B cell (primary cell): ENCODE measurements at regions not wholly inside any gene's neighbourhood (a gene's known extent, or its start where the extent isn't known, plus 50 kb on each side); places are given as distances from the start of the nearest gene placed in this dataset.

Experiments used
- ATAC-seq: fragments of 200-7000 bp; cut with Tn5 transposase; one replicate; pipeline ENCODE4 v1.10.0; 2021; ENCODE audit warnings: low read depth, mild to moderate bottlenecking, moderate number of reproducible peaks, moderate library complexity
- CTCF ChIA-PET: fragments of 350-600 bp; sonication (Branson Sonifier 250); formaldehyde crosslinking; loops from one replicate; lab custom pipeline; 2021; ENCODE audit warnings: antibody characterized with exemption, inconsistent platforms; lab: Charles Lee
- POLR2A ChIA-PET: fragments of 350-600 bp; sonication (Branson Sonifier 250); formaldehyde crosslinking; loops from one replicate; lab custom pipeline; 2021; ENCODE audit warnings: antibody characterized with exemption; lab: Charles Lee
- DNase-seq: peaks from one replicate; pipeline ENCODE4 v3.0.0; 2013
- H2AFZ ChIP-seq: 2 replicates; pipeline ENCODE4 v1.6.1; 2012; ENCODE audit warnings: mild to moderate bottlenecking, low read depth, low read length; ENCODE audit not compliant: insufficient read depth, poor library complexity, severe bottlenecking
- H3K27ac ChIP-seq, 2 donors: 1 replicate in 1 of 2; 2 replicates in 1 of 2; pipeline ENCODE4 v1.5.1; 2012 to 2013; ENCODE audit warnings: low read length in 2 of 2, mild to moderate bottlenecking in 2 of 2, moderate library complexity in 1 of 2
- H3K27me3 ChIP-seq, 4 experiments: fragments of 200-600 bp in 1 of 4; sonication (generic) in 1 of 4; replicated peaks in 1 of 4; 1 replicate in 2 of 4; 2 replicates in 2 of 4; pipeline versions ENCODE4 v1.6.1 to v1.7.0; 2013 to 2016; ENCODE audit warnings: low read length in 3 of 4, mild to moderate bottlenecking in 2 of 4, mixed read lengths in 1 of 4, moderate library complexity in 1 of 4; ENCODE audit not compliant: insufficient read depth in 4 of 4, control insufficient read depth in 3 of 4; ENCODE audit errors: control extremely low read depth in 1 of 4
- H3K36me3 ChIP-seq, 2 experiments: replicated peaks in 1 of 2; 1 replicate in 1 of 2; 2 replicates in 1 of 2; pipeline versions ENCODE4 v1.6.1 to v1.7.1; 2013; ENCODE audit warnings: low read length in 1 of 2; ENCODE audit not compliant: insufficient read depth in 2 of 2, control insufficient read depth in 1 of 2; ENCODE audit errors: control extremely low read depth in 1 of 2, extremely low read depth in 1 of 2
- H3K4me1 ChIP-seq, 2 donors: fragments of 200-600 bp in 1 of 2; sonication (generic) in 1 of 2; 1 replicate in 1 of 2; 2 replicates in 1 of 2; pipeline versions ENCODE4 v1.5.1 to v1.6.1; 2013 to 2017; ENCODE audit warnings: low read length in 2 of 2; ENCODE audit not compliant: control insufficient read depth in 2 of 2, insufficient read depth in 2 of 2
- H3K4me2 ChIP-seq: replicated peaks from 2 replicates; pipeline ENCODE3; 2012; ENCODE audit warnings: mild to moderate bottlenecking, low read depth, low read length; ENCODE audit not compliant: poor library complexity, severe bottlenecking
- H3K4me3 ChIP-seq, 5 experiments: fragments of 200-600 bp in 1 of 5; sonication (generic) in 1 of 5; 1 replicate in 3 of 5; 2 replicates in 2 of 5; pipeline versions ENCODE4 v1.5.1 to v1.7.0; 2011 to 2016; ENCODE audit warnings: low read length in 4 of 5, mild to moderate bottlenecking in 4 of 5, low read depth in 2 of 5, control low read depth in 1 of 5, moderate library complexity in 1 of 5; ENCODE audit not compliant: insufficient read depth in 1 of 5; ENCODE audit errors: control extremely low read depth in 1 of 5, extremely low read depth in 1 of 5
- H3K79me2 ChIP-seq: fragments of 200-600 bp; sonication (generic); one replicate; pipeline ENCODE4 v1.6.0; 2016; ENCODE audit warnings: low read length; ENCODE audit not compliant: control insufficient read depth, insufficient read depth
- H3K9ac ChIP-seq: fragments of 200-600 bp; sonication (generic); 2 replicates; pipeline ENCODE4 v1.6.1; 2017; ENCODE audit warnings: mild to moderate bottlenecking, low read length, moderate library complexity
- H3K9me3 ChIP-seq, 3 donors: one replicate each; pipeline versions ENCODE4 v1.6.1 to v1.7.1; 2013; ENCODE audit warnings: low read length in 2 of 3; ENCODE audit not compliant: control insufficient read depth in 2 of 3, insufficient read depth in 1 of 3; ENCODE audit errors: control extremely low read depth in 1 of 3
- H4K20me1 ChIP-seq: 2 replicates; pipeline ENCODE4 v1.6.0; 2012; ENCODE audit warnings: mild to moderate bottlenecking, low read length; ENCODE audit not compliant: insufficient read depth, control insufficient read depth, poor library complexity, severe bottlenecking
- H3K27ac Mint-ChIP-seq: one replicate; pipeline ENCODE4 v1.8.0; 2021; ENCODE audit warnings: mixed read lengths
- H3K27me3 Mint-ChIP-seq: one replicate; pipeline ENCODE4 v1.8.0; 2021; ENCODE audit warnings: mixed read lengths
- H3K4me1 Mint-ChIP-seq: one replicate; pipeline ENCODE4 v1.8.0; 2021; ENCODE audit warnings: mixed read lengths
- H3K4me3 Mint-ChIP-seq: one replicate; pipeline ENCODE4 v1.8.0; 2021; ENCODE audit warnings: mixed read lengths
- H3K9me3 Mint-ChIP-seq: one replicate; pipeline ENCODE4 v1.8.0; 2022; ENCODE audit warnings: mixed read lengths; ENCODE audit not compliant: insufficient read depth
- EZH2 ChIP-seq: IDR thresholded peaks from 2 replicates; pipeline ENCODE4 v1.6.1; 2012; ENCODE audit warnings: borderline replicate concordance, low read depth, mild to moderate bottlenecking, moderate library complexity, low read length; ENCODE audit not compliant: insufficient read depth, poor library complexity, severe bottlenecking
- WGBS: methylation state at CpG from one replicate; pipeline ENCODE4 v1.1.5; 2013; ENCODE audit warnings: missing lambda C conversion rate; ENCODE audit not compliant: insufficient coverage; 5-methylcytosine and 5-hydroxymethylcytosine counted together
- intact Hi-C: fragments of 100-400 bp; cut with micrococcal nuclease; formaldehyde crosslinking; loops from one replicate; pipeline ENCODE4 v1.10.0; 2022
- TF ChIP-seq, protein P1 (sequence below): fragments of 200-600 bp; IDR thresholded peaks from one replicate; pipeline ENCODE4 v1.8.0; 2022; ENCODE audit warnings: antibody characterized with exemption, mild to moderate bottlenecking

DNA sequence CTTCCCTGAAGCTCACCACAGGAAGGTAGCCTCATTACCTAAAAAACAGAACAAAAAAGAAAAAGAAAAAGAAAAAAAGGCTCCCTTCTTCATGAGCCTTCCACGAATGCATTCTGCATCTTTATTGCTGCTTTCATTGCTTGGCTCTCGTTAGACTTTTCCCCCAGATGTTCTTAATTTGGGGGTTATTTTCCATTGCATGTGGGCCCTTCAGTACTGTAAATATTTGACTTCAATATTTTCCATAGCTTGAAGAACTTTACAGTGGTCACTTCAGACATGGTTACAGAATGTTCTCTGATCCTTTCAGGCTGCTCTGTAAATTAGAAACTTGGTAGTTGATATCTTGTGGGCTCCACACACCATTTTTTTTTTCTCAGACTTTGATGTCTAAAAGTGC, 65.6 kb upstream of the COPS8 start:
- no peak overlapping the region for H3K27ac ChIP-seq
- intact Hi-C loops, result no loop called here
- no peaks in the 10 kb centered on the region for H3K36me3 ChIP-seq
- no peak overlapping the region for H3K4me2 ChIP-seq
- H3K27me3 ChIP-seq, result peaks cover 0 to 5% (median 0%) of the 10 kb centered on the region in 4 experiments
- H3K9me3 ChIP-seq, result peaks cover 0 to 11% (median 0%) of the 10 kb centered on the region in 3 donors
- no peaks in the 10 kb centered on the region for H3K9me3 Mint-ChIP-seq
- H3K4me3 ChIP-seq, result no peak overlapping the region
- no CpG with 5 or more reads among the region's 2 CpGs for WGBS
- ChIA-PET POLR2A (no interaction called here), CTCF (no interaction called here)
- H3K4me1 Mint-ChIP-seq, result no peaks in the 10 kb centered on the region
- no peaks in the 10 kb centered on the region for H3K79me2 ChIP-seq
- no peak for ATAC-seq
- no peak overlapping the region for H2AFZ ChIP-seq
- H3K9ac ChIP-seq, result no peak overlapping the region
- peaks cover 15% of the 10 kb centered on the region for H3K27me3 Mint-ChIP-seq
- no peak for TF ChIP-seq EZH2
- TF ChIP-seq, protein P1, sequence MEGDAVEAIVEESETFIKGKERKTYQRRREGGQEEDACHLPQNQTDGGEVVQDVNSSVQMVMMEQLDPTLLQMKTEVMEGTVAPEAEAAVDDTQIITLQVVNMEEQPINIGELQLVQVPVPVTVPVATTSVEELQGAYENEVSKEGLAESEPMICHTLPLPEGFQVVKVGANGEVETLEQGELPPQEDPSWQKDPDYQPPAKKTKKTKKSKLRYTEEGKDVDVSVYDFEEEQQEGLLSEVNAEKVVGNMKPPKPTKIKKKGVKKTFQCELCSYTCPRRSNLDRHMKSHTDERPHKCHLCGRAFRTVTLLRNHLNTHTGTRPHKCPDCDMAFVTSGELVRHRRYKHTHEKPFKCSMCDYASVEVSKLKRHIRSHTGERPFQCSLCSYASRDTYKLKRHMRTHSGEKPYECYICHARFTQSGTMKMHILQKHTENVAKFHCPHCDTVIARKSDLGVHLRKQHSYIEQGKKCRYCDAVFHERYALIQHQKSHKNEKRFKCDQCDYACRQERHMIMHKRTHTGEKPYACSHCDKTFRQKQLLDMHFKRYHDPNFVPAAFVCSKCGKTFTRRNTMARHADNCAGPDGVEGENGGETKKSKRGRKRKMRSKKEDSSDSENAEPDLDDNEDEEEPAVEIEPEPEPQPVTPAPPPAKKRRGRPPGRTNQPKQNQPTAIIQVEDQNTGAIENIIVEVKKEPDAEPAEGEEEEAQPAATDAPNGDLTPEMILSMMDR, result no peak
- H4K20me1 ChIP-seq, result no peaks in the 10 kb centered on the region
- DNase-seq, result no peak
- H3K4me3 Mint-ChIP-seq, result no peak overlapping the region
- no peak overlapping the region for H3K27ac Mint-ChIP-seq
- H3K4me1 ChIP-seq, result no peaks in the 10 kb centered on the region

DNA sequence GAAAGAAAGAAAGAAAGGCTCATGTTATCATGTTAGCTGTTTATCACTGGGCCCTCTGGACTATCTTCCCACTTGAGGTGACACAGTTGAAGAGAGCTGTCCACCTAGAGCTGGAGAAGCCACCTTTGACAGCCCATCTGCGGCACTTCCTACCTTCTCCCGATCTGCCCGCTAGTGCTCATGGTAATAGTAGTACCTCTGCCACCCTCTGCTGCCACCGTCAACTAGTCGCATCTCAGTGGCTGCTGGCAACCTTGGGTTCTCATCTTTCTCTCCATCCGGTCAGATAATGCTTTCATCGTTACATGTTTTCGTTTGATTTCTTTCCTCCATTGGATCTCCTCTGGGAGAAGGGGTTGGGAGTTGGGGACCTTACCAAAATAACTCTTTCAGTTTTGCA, 63.2 kb upstream of the COPS8 start:
- H3K4me3 ChIP-seq, result no peak overlapping the region
- Mint-ChIP-seq H3K9me3 (no peaks in the 10 kb centered on the region), H3K4me1 (no peaks in the 10 kb centered on the region), H3K27ac (no peak overlapping the region), H3K4me3 (no peak overlapping the region), H3K27me3 (peaks cover 11% of the 10 kb centered on the region)
- H3K4me2 ChIP-seq, result no peak overlapping the region
- TF ChIP-seq, protein P1, result no peak
- no peak for TF ChIP-seq EZH2
- H3K27ac ChIP-seq, result no peak overlapping the region
- peaks cover 0 to 5% (median 0%) of the 10 kb centered on the region in 4 experiments for H3K27me3 ChIP-seq
- intact Hi-C loops, result no loop called here
- no peaks in the 10 kb centered on the region for H3K79me2 ChIP-seq
- ATAC-seq (no peak), DNase-seq (no peak)
- H3K9me3 ChIP-seq, result peaks cover 0 to 6% (median 0%) of the 10 kb centered on the region in 3 donors
- H3K36me3 ChIP-seq, result no peaks in the 10 kb centered on the region
- WGBS, result 94% methylated on average over 5 of the region's 8 CpGs
- ChIA-PET CTCF (no interaction called here), POLR2A (no interaction called here)
- no peak overlapping the region for H2AFZ ChIP-seq
- H3K9ac ChIP-seq, result no peak overlapping the region
- no peaks in the 10 kb centered on the region for H4K20me1 ChIP-seq
- H3K4me1 ChIP-seq, result no peaks in the 10 kb centered on the region
